ENCODE measurements at regions not wholly inside any gene's neighbourhood (a gene's known extent, or its start where the extent isn't known, plus 50 kb on each side); places are given as distances from the start of the nearest gene placed in this dataset.

- H3K27me3 ChIP-seq = no peaks in the 10 kb centered on the region
- 32% methylated on average over 3 of the region's 3 CpGs for WGBS
- no peaks in the 10 kb centered on the region for H3K4me1 ChIP-seq
- H3K27ac ChIP-seq = no peak overlapping the region
- no peak for DNase-seq (ENCODE audit: low spot score in 2 of 2)
- no peaks in the 10 kb centered on the region for H3K9me3 ChIP-seq
- no peak overlapping the region for H3K4me3 ChIP-seq
- TF ChIP-seq POLR2AphosphoS5 (IDR thresholded peaks at IDR 0.05) = no peak
- no peak for TF ChIP-seq EP300 (IDR thresholded peaks at IDR 0.05)
- TF ChIP-seq POLR2A (IDR thresholded peaks at IDR 0.05) = no peak
- no peak for TF ChIP-seq CTCF (IDR thresholded peaks at IDR 0.05)
- no peaks in the 10 kb centered on the region for H3K36me3 ChIP-seq
These were observed 443.0 kb upstream of the MMADHC start for GRCh38 chr2:150030436-150031190.

GRCh38 chr2:150028322-150028721 is 440.7 kb upstream of the MMADHC start:
- TF ChIP-seq POLR2A (IDR thresholded peaks at IDR 0.05) (no peak), POLR2AphosphoS5 (IDR thresholded peaks at IDR 0.05) (no peak), CTCF (IDR thresholded peaks at IDR 0.05) (no peak), EP300 (IDR thresholded peaks at IDR 0.05) (no peak)
- WGBS = 64% methylated on average over 2 of the region's 2 CpGs

GRCh38 chr2:150027164-150027563 is 439.6 kb upstream of the MMADHC start:
- TF ChIP-seq POLR2A (IDR thresholded peaks at IDR 0.05) = no peak
- no peak for TF ChIP-seq EP300 (IDR thresholded peaks at IDR 0.05)
- no peak for TF ChIP-seq CTCF (IDR thresholded peaks at IDR 0.05)
- no peak for TF ChIP-seq POLR2AphosphoS5 (IDR thresholded peaks at IDR 0.05)
- DNase-seq (ENCODE audit: low spot score in 2 of 2) = no peak
- no peaks in the 10 kb centered on the region for H3K36me3 ChIP-seq
- H3K9me3 ChIP-seq = no peaks in the 10 kb centered on the region
- H3K27me3 ChIP-seq = no peaks in the 10 kb centered on the region
- H3K4me3 ChIP-seq = no peak overlapping the region
- no peak overlapping the region for H3K27ac ChIP-seq
- 56% methylated on average over 4 of the region's 4 CpGs for WGBS
- no peaks in the 10 kb centered on the region for H3K4me1 ChIP-seq

More at GRCh38 chr2:150028322-150028721, 440.7 kb upstream of the MMADHC start:
- no peak overlapping the region for H3K4me3 ChIP-seq
- no peak for DNase-seq (ENCODE audit: low spot score in 2 of 2)
- no peaks in the 10 kb centered on the region for H3K9me3 ChIP-seq
- H3K4me1 ChIP-seq = no peaks in the 10 kb centered on the region
- no peaks in the 10 kb centered on the region for H3K27me3 ChIP-seq
- no peak overlapping the region for H3K27ac ChIP-seq
- no peaks in the 10 kb centered on the region for H3K36me3 ChIP-seq

- no peaks in the 10 kb centered on the region for H3K27me3 ChIP-seq
- no peaks in the 10 kb centered on the region for H3K36me3 ChIP-seq
- TF ChIP-seq POLR2AphosphoS5 (IDR thresholded peaks at IDR 0.05) (no peak), POLR2A (IDR thresholded peaks at IDR 0.05) (no peak), CTCF (IDR thresholded peaks at IDR 0.05) (no peak), EP300 (IDR thresholded peaks at IDR 0.05) (no peak)
- no peaks in the 10 kb centered on the region for H3K9me3 ChIP-seq
- H3K4me3 ChIP-seq = no peak overlapping the region
- H3K27ac ChIP-seq = no peak overlapping the region
- DNase-seq (ENCODE audit: low spot score in 2 of 2) = no peak
- H3K4me1 ChIP-seq = no peaks in the 10 kb centered on the region
These were observed 436.1 kb upstream of the MMADHC start for GRCh38 chr2:150023663-150024062.

GRCh38 chr2:150023044-150023443 is 435.5 kb upstream of the MMADHC start:
- no peaks in the 10 kb centered on the region for H3K36me3 ChIP-seq
- H3K9me3 ChIP-seq = no peaks in the 10 kb centered on the region
- H3K27me3 ChIP-seq = no peaks in the 10 kb centered on the region
- no peak overlapping the region for H3K27ac ChIP-seq
- TF ChIP-seq CTCF (IDR thresholded peaks at IDR 0.05) (no peak), EP300 (IDR thresholded peaks at IDR 0.05) (no peak)
- no peak for DNase-seq (ENCODE audit: low spot score in 2 of 2)
- H3K4me3 ChIP-seq = no peak overlapping the region
- H3K4me1 ChIP-seq = no peaks in the 10 kb centered on the region
- 92% methylated on average over 3 of the region's 3 CpGs for WGBS

Data from suprapubic skin (tissue), 4 donors.